HG03064 (cell line): ENCODE measurements at regions not wholly inside any gene's neighbourhood (a gene's known extent, or its start where the extent isn't known, plus 50 kb on each side); places are given as distances from the start of the nearest gene placed in this dataset.
"Not testable (repeated sequence)": the region's sequence is repeated elsewhere in the genome, so short reads cannot be mapped to it uniquely, and the experiment has no call there.

Source experiments
- ATAC-seq: cut with Tn5 transposase; IDR thresholded peaks from one replicate; pipeline ENCODE4 v1.9.1; 2021; ENCODE audit warnings: low read depth; ENCODE audit not compliant: unreplicated experiment

GRCh38 chr11:112663947-112664634, 297.1 kb upstream of the NCAM1 start:
- ATAC-seq, result no peak

- no peak for ATAC-seq
These were observed 295.9 kb upstream of the NCAM1 start for GRCh38 chr11:112665291-112665690.

- no peak for ATAC-seq
These were observed 295.0 kb upstream of the NCAM1 start for GRCh38 chr11:112666253-112666652.

- no peak for ATAC-seq
These were observed 290.2 kb upstream of the NCAM1 start for GRCh38 chr11:112670806-112671570.

GRCh38 chr11:112673401-112673800, 287.8 kb upstream of the NCAM1 start:
- not testable (repeated sequence) for ATAC-seq

- no peak for ATAC-seq
These were observed 276.1 kb upstream of the NCAM1 start for GRCh38 chr11:112685111-112685510.

GRCh38 chr11:112689851-112690250, 271.4 kb upstream of the NCAM1 start:
- no peak for ATAC-seq

GRCh38 chr11:112693781-112694180, 267.4 kb upstream of the NCAM1 start:
- no peak for ATAC-seq

GRCh38 chr11:112694245-112694644, 267.0 kb upstream of the NCAM1 start:
- ATAC-seq, result no peak

GRCh38 chr11:112694813-112695212, 266.4 kb upstream of the NCAM1 start:
- no peak for ATAC-seq

- ATAC-seq, result no peak
These were observed 263.6 kb upstream of the NCAM1 start for GRCh38 chr11:112697391-112698178.

GRCh38 chr11:112705148-112705547, 256.1 kb upstream of the NCAM1 start:
- no peak for ATAC-seq

GRCh38 chr11:112706863-112707262, 254.4 kb upstream of the NCAM1 start:
- ATAC-seq, result no peak

GRCh38 chr11:112714340-112714739, 246.9 kb upstream of the NCAM1 start:
- ATAC-seq, result not testable (repeated sequence)

- ATAC-seq, result no peak
These were observed 246.2 kb upstream of the NCAM1 start for GRCh38 chr11:112715056-112715455.

- ATAC-seq, result no peak
These were observed 242.7 kb upstream of the NCAM1 start for GRCh38 chr11:112718483-112718882.

- no peak for ATAC-seq
These were observed 241.3 kb upstream of the NCAM1 start for GRCh38 chr11:112719736-112720525.

- no peak for ATAC-seq
These were observed 239.1 kb upstream of the NCAM1 start for GRCh38 chr11:112722148-112722547.

GRCh38 chr11:112722876-112723275, 238.3 kb upstream of the NCAM1 start:
- no peak for ATAC-seq

- no peak for ATAC-seq
These were observed 237.3 kb upstream of the NCAM1 start for GRCh38 chr11:112723676-112724495.
